IMR-90 (cell line): ENCODE measurements at regions not wholly inside any gene's neighbourhood (a gene's known extent, or its start where the extent isn't known, plus 50 kb on each side); places are given as distances from the start of the nearest gene placed in this dataset.

Experiments
- ATAC-seq: fragments of 200-7000 bp; cut with Tn5 transposase; 2 replicates; pipeline ENCODE4 v1.9.1; 2020; ENCODE audit warnings: low read depth, mild to moderate bottlenecking, moderate library complexity
- BruUV-seq: library from RNA; stranded (reverse); fragments of 400-500 nt; replicated peaks from 2 replicates; lab custom pipeline; 2021; lab: Mats Ljungman, UMichigan
- CTCF ChIA-PET: fragments of 300-600 bp; formaldehyde crosslinking; extraction: SDS; loops from one replicate; lab custom pipeline; 2021; ENCODE audit warnings: antibody characterized with exemption; lab: Yijun Ruan, JAX
- POLR2A ChIA-PET: fragments of 300-600 bp; sonication (Branson Sonifier 250); formaldehyde crosslinking; loops from one replicate; lab custom pipeline; 2022; ENCODE audit warnings: antibody characterized with exemption; ENCODE audit not compliant: unreplicated experiment; lab: Charles Lee
- DNase-seq: peaks from one replicate; pipeline ENCODE4 v3.0.0; 2013
- H2AFZ ChIP-seq: replicated peaks from 2 replicates; pipeline ENCODE3; 2013; ENCODE audit warnings: low read length, mild to moderate bottlenecking; ENCODE audit not compliant: poor library complexity
- H2AK5ac ChIP-seq: 2 replicates; pipeline ENCODE4 v1.6.1; 2013; ENCODE audit warnings: low read depth, low read length, inconsistent platforms
- H2AK9ac ChIP-seq: replicated peaks from 2 replicates; pipeline ENCODE3; 2013; ENCODE audit warnings: mild to moderate bottlenecking, low read depth, low read length, moderate library complexity; ENCODE audit not compliant: poor library complexity
- H2BK120ac ChIP-seq: 2 replicates; pipeline ENCODE4 v1.6.1; 2013; ENCODE audit warnings: low read depth, low read length, inconsistent platforms
- H2BK15ac ChIP-seq: 3 replicates; pipeline ENCODE4 v1.6.1; 2013; ENCODE audit warnings: low read depth, low read length, inconsistent platforms
- H2BK20ac ChIP-seq: 2 replicates; pipeline ENCODE4 v1.6.1; 2013; ENCODE audit warnings: low read depth, mild to moderate bottlenecking, inconsistent platforms, low read length, moderate library complexity
- H2BK5ac ChIP-seq: 2 replicates; pipeline ENCODE4 v1.6.1; 2013; ENCODE audit warnings: mild to moderate bottlenecking, low read depth, low read length, inconsistent platforms; ENCODE audit not compliant: poor library complexity, severe bottlenecking
- H3K14ac ChIP-seq: replicated peaks from 2 replicates; pipeline ENCODE4 v1.6.1; 2013; ENCODE audit warnings: low read depth, low read length, inconsistent platforms
- H3K18ac ChIP-seq: 2 replicates; pipeline ENCODE4 v1.6.1; 2013; ENCODE audit warnings: low read depth, low read length, control low read depth
- H3K23ac ChIP-seq: 2 replicates; pipeline ENCODE4 v1.6.1; 2013; ENCODE audit warnings: low read depth, low read length, inconsistent platforms
- H3K27ac ChIP-seq: 2 replicates; pipeline ENCODE4 v1.5.1; 2013; ENCODE audit warnings: mild to moderate bottlenecking, control low read depth, low read length; ENCODE audit not compliant: insufficient read depth
- H3K27me3 ChIP-seq: 2 replicates; pipeline ENCODE4 v1.6.1; 2013; ENCODE audit warnings: low read length; ENCODE audit not compliant: control insufficient read depth, insufficient read depth
- H3K36me3 ChIP-seq: 2 replicates; pipeline ENCODE4 v1.6.1; 2013; ENCODE audit warnings: low read length, mixed read lengths; ENCODE audit not compliant: control insufficient read depth, insufficient read depth
- H3K4ac ChIP-seq: 2 replicates; pipeline ENCODE4 v1.6.1; 2013; ENCODE audit warnings: low read depth, low read length, inconsistent platforms
- H3K4me1 ChIP-seq: 2 replicates; pipeline ENCODE4 v1.6.1; 2013; ENCODE audit warnings: low read length, mixed read lengths; ENCODE audit not compliant: control insufficient read depth, insufficient read depth
- H3K4me2 ChIP-seq: 2 replicates; pipeline ENCODE4 v1.6.1; 2013; ENCODE audit warnings: low read depth, mild to moderate bottlenecking, control low read depth, low read length, moderate library complexity
- H3K4me3 ChIP-seq: 2 replicates; pipeline ENCODE4 v1.5.1; 2013; ENCODE audit warnings: low read depth, mild to moderate bottlenecking, control low read depth, low read length, moderate library complexity; ENCODE audit not compliant: insufficient read depth
- H3K56ac ChIP-seq: 2 replicates; pipeline ENCODE4 v1.6.1; 2013; ENCODE audit warnings: low read length, inconsistent platforms; ENCODE audit not compliant: insufficient read depth; ENCODE audit errors: extremely low read depth
- H3K79me1 ChIP-seq, 2 experiments: 2 replicates each; pipeline ENCODE4 v1.6.1; 2013; ENCODE audit warnings: low read length in 2 of 2, inconsistent platforms in 1 of 2, low read depth in 1 of 2
- H3K9ac ChIP-seq: 2 replicates; pipeline ENCODE4 v1.6.1; 2013; ENCODE audit warnings: low read depth, low read length, control low read depth
- H3K9me1 ChIP-seq: 2 replicates; pipeline ENCODE4 v1.6.1; 2013; ENCODE audit warnings: low read length, inconsistent platforms; ENCODE audit not compliant: insufficient read depth
- H3K9me3 ChIP-seq: 2 replicates; pipeline ENCODE4 v1.6.1; 2013; ENCODE audit warnings: low read length; ENCODE audit not compliant: control insufficient read depth, insufficient read depth
- H4K20me1 ChIP-seq: 2 replicates; pipeline ENCODE4 v1.6.1; 2013; ENCODE audit warnings: low read length, inconsistent platforms; ENCODE audit not compliant: insufficient read depth
- H4K5ac ChIP-seq: 2 replicates; pipeline ENCODE4 v1.6.1; 2013; ENCODE audit warnings: mild to moderate bottlenecking, low read depth, low read length, control low read depth
- H4K8ac ChIP-seq, 2 experiments: 2 replicates each; pipeline ENCODE4 v1.6.1; 2013; ENCODE audit warnings: low read depth in 2 of 2, low read length in 2 of 2, control low read depth in 1 of 2, inconsistent platforms in 1 of 2
- H4K91ac ChIP-seq: 2 replicates; pipeline ENCODE4 v1.6.1; 2013; ENCODE audit warnings: low read depth, low read length, inconsistent platforms; ENCODE audit not compliant: insufficient read depth
- BHLHE40 ChIP-seq: fragments of 150-350 bp; IDR thresholded peaks from 2 replicates; pipeline ENCODE4 v1.6.1; 2016; ENCODE audit warnings: mild to moderate bottlenecking, low read depth, low read length
- ELK1 ChIP-seq: fragments of 150-350 bp; IDR thresholded peaks from 2 replicates; pipeline ENCODE4 v1.6.1; 2016; ENCODE audit warnings: low read depth, mild to moderate bottlenecking, low read length, moderate library complexity, borderline replicate concordance
- FOS ChIP-seq: fragments of 150-350 bp; IDR thresholded peaks from 2 replicates; pipeline ENCODE4 v1.6.1; 2016; ENCODE audit warnings: low read depth, low read length
- MXI1 ChIP-seq: IDR thresholded peaks from 2 replicates; pipeline ENCODE4 v1.6.1; 2012; ENCODE audit warnings: low read depth, mild to moderate bottlenecking, low read length, moderate library complexity, borderline replicate concordance
- NFE2L2 ChIP-seq: fragments of 150-350 bp; IDR thresholded peaks from 2 replicates; pipeline ENCODE4 v1.6.1; 2016; ENCODE audit warnings: low read depth, mild to moderate bottlenecking, low read length
- POLR2A ChIP-seq: IDR thresholded peaks from 2 replicates; pipeline ENCODE4 v1.6.1; 2012; ENCODE audit warnings: mild to moderate bottlenecking, low read depth, low read length
- RCOR1 ChIP-seq: IDR thresholded peaks from 2 replicates; pipeline ENCODE4 v1.6.1; 2012; ENCODE audit warnings: mild to moderate bottlenecking, low read length, improper control_type of control experiment; ENCODE audit not compliant: insufficient replicate concordance
- RFX5 ChIP-seq: IDR thresholded peaks from 2 replicates; pipeline ENCODE4 v1.8.0; 2012; ENCODE audit warnings: low read depth, mild to moderate bottlenecking, low read length, moderate library complexity
- SMC3 ChIP-seq: fragments of 150-350 bp; IDR thresholded peaks from 2 replicates; pipeline ENCODE4 v1.6.1; 2016; ENCODE audit warnings: low read depth, mild to moderate bottlenecking, antibody characterized with exemption, low read length, moderate library complexity
- USF2 ChIP-seq: fragments of 150-350 bp; IDR thresholded peaks from 2 replicates; pipeline ENCODE4 v1.6.1; 2017; ENCODE audit warnings: mild to moderate bottlenecking, antibody characterized with exemption, low read length, low read depth
- WGBS, 2 experiments: methylation state at CpG; one replicate each; pipeline versions ENCODE4 v1.1.5 to v1.1.7; 2013; ENCODE audit warnings: missing lambda C conversion rate in 2 of 2; ENCODE audit not compliant: insufficient read length in 1 of 2; ENCODE audit errors: extremely low coverage in 2 of 2; 5-methylcytosine and 5-hydroxymethylcytosine counted together
- dilution Hi-C: fragments of 300-500 bp; cut with HindIII; formaldehyde crosslinking; loops from one replicate; pipeline ENCODE4 v1.14.3; 2018; ENCODE audit warnings: low sequenced_read_pairs; ENCODE audit not compliant: unreplicated experiment
- in situ Hi-C: fragments of 300-500 bp; cut with MboI; formaldehyde crosslinking; loops from 3 replicates; pipeline ENCODE4 v1.14.3; 2019; ENCODE audit warnings: low sequenced_read_pairs, inconsistent platforms, mixed read lengths
- intact Hi-C: fragments of 100-400 bp; cut with micrococcal nuclease; formaldehyde crosslinking; loops from 2 replicates; pipeline ENCODE4 v1.10.0; 2022
- TF ChIP-seq, protein P1 (sequence below): conservative IDR thresholded peaks from 2 replicates; pipeline ENCODE4 v1.5.1; 2012; ENCODE audit warnings: mild to moderate bottlenecking, low read depth, low read length, improper control_type of control experiment

DNA sequence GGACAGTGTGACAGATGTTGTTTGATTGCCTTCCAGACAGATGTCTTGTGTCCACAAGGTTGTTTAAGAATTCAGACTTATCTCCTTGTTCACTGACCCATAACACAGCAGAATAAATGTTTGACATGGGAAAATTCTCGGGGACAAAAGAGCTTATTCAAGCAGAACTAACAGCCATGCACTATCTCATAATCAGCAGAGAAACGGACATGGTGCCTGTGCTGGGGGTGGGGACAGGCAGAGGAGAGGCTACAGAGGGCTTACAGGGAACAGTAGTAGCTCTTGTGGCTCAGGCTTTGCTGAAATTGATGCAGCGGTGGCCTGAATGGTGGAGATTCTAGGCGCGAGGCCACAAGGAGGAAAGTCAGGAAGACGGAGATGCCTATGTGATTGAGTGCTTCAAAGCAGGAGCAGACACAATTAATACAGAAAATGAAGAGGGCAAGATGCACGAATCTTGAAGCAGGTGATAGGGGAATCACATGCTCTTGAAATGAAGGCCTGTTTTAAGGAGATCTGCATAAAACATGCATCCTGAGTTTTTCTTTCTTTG is 62.0 kb upstream of the CAB39 start:
- no peak overlapping the region for H3K9ac ChIP-seq
- no peak for ATAC-seq
- H3K79me1 ChIP-seq: no peaks in the 10 kb centered on the region
- H3K4me3 ChIP-seq: no peak overlapping the region
- H3K14ac ChIP-seq: 0 out of 2 replicates have a peak overlapping the region, but pooled peaks have one; percentile 19
- H3K18ac ChIP-seq: no peak overlapping the region
- no peak overlapping the region for H4K8ac ChIP-seq
- no peak overlapping the region for H3K27ac ChIP-seq
- intact Hi-C loops (no loop called here), in situ Hi-C loops (no loop called here), dilution Hi-C loops (no loop called here)
- TF ChIP-seq NFE2L2 (no peak), SMC3 (no peak), RCOR1 (no peak), MXI1 (no peak), POLR2A (no peak), RFX5 (no peak), FOS (no peak), ELK1 (no peak), BHLHE40 (no peak), USF2 (no peak)
- TF ChIP-seq, protein P1, sequence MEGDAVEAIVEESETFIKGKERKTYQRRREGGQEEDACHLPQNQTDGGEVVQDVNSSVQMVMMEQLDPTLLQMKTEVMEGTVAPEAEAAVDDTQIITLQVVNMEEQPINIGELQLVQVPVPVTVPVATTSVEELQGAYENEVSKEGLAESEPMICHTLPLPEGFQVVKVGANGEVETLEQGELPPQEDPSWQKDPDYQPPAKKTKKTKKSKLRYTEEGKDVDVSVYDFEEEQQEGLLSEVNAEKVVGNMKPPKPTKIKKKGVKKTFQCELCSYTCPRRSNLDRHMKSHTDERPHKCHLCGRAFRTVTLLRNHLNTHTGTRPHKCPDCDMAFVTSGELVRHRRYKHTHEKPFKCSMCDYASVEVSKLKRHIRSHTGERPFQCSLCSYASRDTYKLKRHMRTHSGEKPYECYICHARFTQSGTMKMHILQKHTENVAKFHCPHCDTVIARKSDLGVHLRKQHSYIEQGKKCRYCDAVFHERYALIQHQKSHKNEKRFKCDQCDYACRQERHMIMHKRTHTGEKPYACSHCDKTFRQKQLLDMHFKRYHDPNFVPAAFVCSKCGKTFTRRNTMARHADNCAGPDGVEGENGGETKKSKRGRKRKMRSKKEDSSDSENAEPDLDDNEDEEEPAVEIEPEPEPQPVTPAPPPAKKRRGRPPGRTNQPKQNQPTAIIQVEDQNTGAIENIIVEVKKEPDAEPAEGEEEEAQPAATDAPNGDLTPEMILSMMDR: no peak
- no peak overlapping the region for H3K56ac ChIP-seq
- no peak overlapping the region for H2BK20ac ChIP-seq
- no peak overlapping the region for H4K91ac ChIP-seq
- no peak overlapping the region for H2BK120ac ChIP-seq
- no peaks in the 10 kb centered on the region for H4K20me1 ChIP-seq
- 78% methylated on average over 4 of the region's 7 CpGs; no CpG with 5 or more reads in 1 of the 2 experiments for WGBS, 2 experiments
- no peak for DNase-seq
- no peak overlapping the region for H3K23ac ChIP-seq
- H2AK5ac ChIP-seq: no peak overlapping the region
- BruUV-seq: no TSS peak
- POLR2A ChIA-PET: no interaction called here
- no peaks in the 10 kb centered on the region for H3K4me1 ChIP-seq
- H3K9me3 ChIP-seq: no peaks in the 10 kb centered on the region
- H4K5ac ChIP-seq: no peak overlapping the region
- no peaks in the 10 kb centered on the region for H3K36me3 ChIP-seq
- H3K4me2 ChIP-seq: no peak overlapping the region
- no peak overlapping the region for H2AK9ac ChIP-seq
- CTCF ChIA-PET: no interaction called here
- H3K4ac ChIP-seq: no peak overlapping the region
- peak overlapping the region; percentile 58 for H2AFZ ChIP-seq
- H2BK15ac ChIP-seq: no peak overlapping the region
- H3K9me1 ChIP-seq: 0 out of 2 replicates have a peak, but pooled peaks cover 2% of the 10 kb centered on the region
- H2BK5ac ChIP-seq: no peak overlapping the region
- H3K27me3 ChIP-seq: no peaks in the 10 kb centered on the region
